CD4-positive, alpha-beta T cell (primary cell): ENCODE measurements at regions not wholly inside any gene's neighbourhood (a gene's known extent, or its start where the extent isn't known, plus 50 kb on each side); places are given as distances from the start of the nearest gene placed in this dataset.

ENCODE experiments used
- ATAC-seq: fragments of 200-7000 bp; cut with Tn5 transposase; one replicate; pipeline ENCODE4 v1.10.0; 2022; ENCODE audit warnings: mild to moderate bottlenecking; ENCODE audit not compliant: poor library complexity
- CTCF ChIA-PET: fragments of 350-600 bp; sonication (Branson Sonifier 250); formaldehyde crosslinking; loops from one replicate; lab custom pipeline; 2021; ENCODE audit warnings: antibody characterized with exemption, inconsistent platforms; lab: Charles Lee
- POLR2A ChIA-PET: fragments of 350-600 bp; sonication (Branson Sonifier 250); formaldehyde crosslinking; loops from one replicate; lab custom pipeline; 2021; ENCODE audit warnings: antibody characterized with exemption, inconsistent platforms; lab: Charles Lee
- DNase-seq, 14 experiments: peaks; one replicate each; pipeline ENCODE4 v3.0.0-alpha.2; 2013 to 2020; ENCODE audit warnings: mixed read lengths in 2 of 14
- H3K27ac ChIP-seq, 2 donors: one replicate each; pipeline versions ENCODE4 v1.5.1 to v1.7.0; 2013; ENCODE audit warnings: low read length in 2 of 2, low read depth in 1 of 2, mild to moderate bottlenecking in 1 of 2
- H3K27me3 ChIP-seq, 2 experiments: 1 replicate in 1 of 2; 2 replicates in 1 of 2; pipeline versions ENCODE4 v1.6.1 to v1.7.0; 2013; ENCODE audit warnings: low read length in 2 of 2, control low read depth in 1 of 2, mild to moderate bottlenecking in 1 of 2, moderate library complexity in 1 of 2; ENCODE audit not compliant: insufficient read depth in 2 of 2, control insufficient read depth in 1 of 2
- H3K36me3 ChIP-seq: one replicate; pipeline ENCODE4 v1.6.1; 2013; ENCODE audit warnings: low read length, control low read depth; ENCODE audit not compliant: insufficient read depth
- H3K4me1 ChIP-seq: one replicate; pipeline ENCODE4 v1.6.1; 2013; ENCODE audit warnings: low read length, control low read depth; ENCODE audit not compliant: insufficient read depth
- H3K4me3 ChIP-seq: one replicate; pipeline ENCODE4 v1.5.1; 2013; ENCODE audit warnings: mild to moderate bottlenecking, low read length, moderate library complexity
- H3K9me3 ChIP-seq, 2 experiments: 1 replicate in 1 of 2; 2 replicates in 1 of 2; pipeline versions ENCODE4 v1.6.1 to v1.7.0; 2013; ENCODE audit warnings: low read length in 2 of 2, mild to moderate bottlenecking in 2 of 2, control low read depth in 1 of 2, moderate library complexity in 1 of 2; ENCODE audit not compliant: control insufficient read depth in 1 of 2, insufficient read depth in 1 of 2
- H3K27ac Mint-ChIP-seq: one replicate; pipeline ENCODE4 v1.8.0; 2020; ENCODE audit warnings: mixed read lengths
- H3K27me3 Mint-ChIP-seq: one replicate; pipeline ENCODE4 v1.8.0; 2021; ENCODE audit warnings: mixed read lengths
- H3K36me3 Mint-ChIP-seq: one replicate; pipeline ENCODE4 v1.8.0; 2021; ENCODE audit warnings: low read depth, mixed read lengths
- H3K4me1 Mint-ChIP-seq: one replicate; pipeline ENCODE4 v1.8.0; 2021; ENCODE audit warnings: low read depth, mixed read lengths
- H3K4me3 Mint-ChIP-seq: one replicate; pipeline ENCODE4 v1.8.0; 2020; ENCODE audit warnings: mild to moderate bottlenecking, mixed read lengths
- H3K9me3 Mint-ChIP-seq: one replicate; pipeline ENCODE4 v1.8.0; 2020; ENCODE audit warnings: mixed read lengths
- intact Hi-C, 2 experiments: fragments of 100-400 bp; cut with DNase I in 1 of 2; cut with micrococcal nuclease in 1 of 2; formaldehyde crosslinking; loops; one replicate each; pipeline versions ENCODE4 v1.15.1 to v1.9.0; 2023 to 2025; cut with DNase I, micrococcal nuclease
- TF ChIP-seq, protein P1 (sequence below): fragments of 200-600 bp; IDR thresholded peaks from one replicate; pipeline ENCODE4 v1.8.0; 2022; ENCODE audit warnings: antibody characterized with exemption, mild to moderate bottlenecking

DNA sequence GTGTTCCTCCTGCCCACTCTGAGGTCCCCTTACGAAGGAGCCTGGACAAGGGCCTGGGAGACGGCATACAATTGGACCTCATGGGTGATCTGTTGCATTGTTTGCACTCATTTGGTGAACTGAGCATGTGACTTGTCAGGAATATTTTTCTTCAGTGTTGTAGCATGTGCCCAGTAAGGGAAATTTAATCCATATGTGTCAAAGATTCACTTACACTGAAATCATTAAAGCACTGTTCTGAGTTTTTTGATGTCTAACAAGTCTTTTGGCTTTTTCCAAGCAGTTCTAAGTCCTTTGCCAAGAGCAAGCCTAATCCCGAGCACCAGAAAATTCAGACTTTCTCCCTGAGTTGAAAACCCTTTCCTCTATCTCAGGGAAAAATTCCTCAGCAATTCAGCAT lies 61.6 kb upstream of the RPS23 start:
- H3K4me1 Mint-ChIP-seq, result no peaks in the 10 kb centered on the region
- peaks cover 2 to 4% of the 10 kb centered on the region in 2 experiments for H3K27me3 ChIP-seq
- no peak for ATAC-seq

DNA sequence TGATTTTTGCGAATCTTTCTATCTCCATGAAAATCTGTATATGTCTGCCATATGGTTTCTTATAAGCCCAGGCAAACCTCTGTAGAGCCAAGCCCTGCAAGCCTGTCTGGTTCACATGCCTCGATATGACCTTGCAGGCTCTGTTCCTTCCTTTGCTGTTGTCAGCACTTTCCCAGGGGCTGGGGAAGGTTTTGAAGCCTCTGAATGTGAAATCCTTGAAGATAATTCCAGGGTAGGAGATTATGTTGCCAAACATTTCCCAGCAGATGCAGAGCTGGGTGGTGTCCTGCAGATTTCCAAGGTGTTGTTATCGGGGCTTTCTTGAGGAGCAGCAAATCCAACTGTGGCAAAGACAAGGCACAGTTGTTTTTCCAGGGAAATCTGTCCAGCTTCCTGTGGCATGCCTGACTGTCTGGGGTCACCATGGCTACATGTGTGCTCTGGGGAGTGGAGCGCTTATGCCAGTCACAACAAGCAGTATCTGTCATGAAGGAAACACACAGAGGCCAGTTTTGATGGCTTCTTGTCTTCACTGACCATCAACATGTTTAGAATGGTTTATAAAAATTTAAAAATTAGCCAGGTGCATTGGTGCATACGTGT lies 60.7 kb upstream of the RPS23 start:
- Mint-ChIP-seq H3K4me1 (no peaks in the 10 kb centered on the region), H3K9me3 (no peaks in the 10 kb centered on the region), H3K27me3 (peaks cover 13% of the 10 kb centered on the region), H3K4me3 (no peak overlapping the region), H3K27ac (no peak overlapping the region), H3K36me3 (no peaks in the 10 kb centered on the region)
- H3K4me1 ChIP-seq, result no peaks in the 10 kb centered on the region
- DNase-seq (no peak), ATAC-seq (no peak)
- intact Hi-C loops, result no loop called here
- TF ChIP-seq, protein P1, sequence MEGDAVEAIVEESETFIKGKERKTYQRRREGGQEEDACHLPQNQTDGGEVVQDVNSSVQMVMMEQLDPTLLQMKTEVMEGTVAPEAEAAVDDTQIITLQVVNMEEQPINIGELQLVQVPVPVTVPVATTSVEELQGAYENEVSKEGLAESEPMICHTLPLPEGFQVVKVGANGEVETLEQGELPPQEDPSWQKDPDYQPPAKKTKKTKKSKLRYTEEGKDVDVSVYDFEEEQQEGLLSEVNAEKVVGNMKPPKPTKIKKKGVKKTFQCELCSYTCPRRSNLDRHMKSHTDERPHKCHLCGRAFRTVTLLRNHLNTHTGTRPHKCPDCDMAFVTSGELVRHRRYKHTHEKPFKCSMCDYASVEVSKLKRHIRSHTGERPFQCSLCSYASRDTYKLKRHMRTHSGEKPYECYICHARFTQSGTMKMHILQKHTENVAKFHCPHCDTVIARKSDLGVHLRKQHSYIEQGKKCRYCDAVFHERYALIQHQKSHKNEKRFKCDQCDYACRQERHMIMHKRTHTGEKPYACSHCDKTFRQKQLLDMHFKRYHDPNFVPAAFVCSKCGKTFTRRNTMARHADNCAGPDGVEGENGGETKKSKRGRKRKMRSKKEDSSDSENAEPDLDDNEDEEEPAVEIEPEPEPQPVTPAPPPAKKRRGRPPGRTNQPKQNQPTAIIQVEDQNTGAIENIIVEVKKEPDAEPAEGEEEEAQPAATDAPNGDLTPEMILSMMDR, result no peak
- no peaks in the 10 kb centered on the region for H3K36me3 ChIP-seq
- no peak overlapping the region for H3K27ac ChIP-seq
- ChIA-PET CTCF (no interaction called here), POLR2A (no interaction called here)
- no peak overlapping the region for H3K4me3 ChIP-seq
- peaks cover 2 to 4% of the 10 kb centered on the region in 2 experiments for H3K27me3 ChIP-seq
- no peaks in the 10 kb centered on the region for H3K9me3 ChIP-seq

More for the DNA sequence above, 61.6 kb upstream of the RPS23 start:
- TF ChIP-seq, protein P1, result no peak
- DNase-seq, result no peak
- POLR2A ChIA-PET, result no interaction called here
- no peaks in the 10 kb centered on the region for H3K9me3 Mint-ChIP-seq
- Histone ChIP-seq H3K27ac (no peak overlapping the region), H3K9me3 (no peaks in the 10 kb centered on the region), H3K36me3 (no peaks in the 10 kb centered on the region), H3K4me1 (no peaks in the 10 kb centered on the region), H3K4me3 (no peak overlapping the region)
- H3K27ac Mint-ChIP-seq, result no peak overlapping the region
- intact Hi-C loops, result no loop called here
- H3K36me3 Mint-ChIP-seq, result no peaks in the 10 kb centered on the region
- peaks cover 15% of the 10 kb centered on the region for H3K27me3 Mint-ChIP-seq
- H3K4me3 Mint-ChIP-seq, result no peak overlapping the region
- CTCF ChIA-PET, result no interaction called here

DNA sequence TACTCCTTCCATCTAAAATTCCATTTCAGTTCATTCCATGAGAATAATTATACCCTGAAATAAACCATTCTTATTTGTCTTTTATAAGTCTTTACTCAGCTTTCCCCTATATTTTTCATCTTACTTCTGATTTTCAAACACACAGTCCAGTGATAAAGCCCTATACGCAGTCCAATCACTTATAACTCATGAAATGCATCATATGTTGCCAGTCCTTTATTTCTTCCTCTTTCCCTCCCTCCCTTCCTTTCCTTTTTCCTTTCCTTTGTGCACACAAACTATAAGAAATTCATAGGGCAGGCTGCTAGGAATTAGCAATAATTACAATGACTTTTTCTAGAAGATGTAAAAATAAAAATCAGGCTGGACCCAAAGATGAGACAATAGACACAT lies 58.8 kb upstream of the RPS23 start:
- POLR2A ChIA-PET, result no interaction called here
- H3K27me3 Mint-ChIP-seq, result peaks cover 9% of the 10 kb centered on the region
- no peak for DNase-seq
- no peak overlapping the region for H3K4me3 Mint-ChIP-seq
- CTCF ChIA-PET, result no interaction called here
- no peaks in the 10 kb centered on the region for H3K27me3 ChIP-seq
- H3K9me3 ChIP-seq, result no peaks in the 10 kb centered on the region
- no peaks in the 10 kb centered on the region for H3K4me1 ChIP-seq
- TF ChIP-seq, protein P1, result no peak
- H3K36me3 Mint-ChIP-seq, result no peaks in the 10 kb centered on the region
- ATAC-seq, result no peak
- no peak overlapping the region for H3K4me3 ChIP-seq
- no peaks in the 10 kb centered on the region for H3K36me3 ChIP-seq
- no peaks in the 10 kb centered on the region for H3K4me1 Mint-ChIP-seq
- no peaks in the 10 kb centered on the region for H3K9me3 Mint-ChIP-seq
- H3K27ac ChIP-seq, result no peak overlapping the region
- no peak overlapping the region for H3K27ac Mint-ChIP-seq
- intact Hi-C loops, result no loop called here
